HG03378 (cell line): ENCODE measurements at regions not wholly inside any gene's neighbourhood (a gene's known extent, or its start where the extent isn't known, plus 50 kb on each side); places are given as distances from the start of the nearest gene placed in this dataset.
"Not testable (repeated sequence)": the region's sequence is repeated elsewhere in the genome, so short reads cannot be mapped to it uniquely, and the experiment has no call there.

Experiments
- ATAC-seq: cut with Tn5 transposase; IDR thresholded peaks from one replicate; pipeline ENCODE4 v1.9.1; 2021; ENCODE audit warnings: mild to moderate bottlenecking, moderate library complexity; ENCODE audit not compliant: unreplicated experiment

DNA sequence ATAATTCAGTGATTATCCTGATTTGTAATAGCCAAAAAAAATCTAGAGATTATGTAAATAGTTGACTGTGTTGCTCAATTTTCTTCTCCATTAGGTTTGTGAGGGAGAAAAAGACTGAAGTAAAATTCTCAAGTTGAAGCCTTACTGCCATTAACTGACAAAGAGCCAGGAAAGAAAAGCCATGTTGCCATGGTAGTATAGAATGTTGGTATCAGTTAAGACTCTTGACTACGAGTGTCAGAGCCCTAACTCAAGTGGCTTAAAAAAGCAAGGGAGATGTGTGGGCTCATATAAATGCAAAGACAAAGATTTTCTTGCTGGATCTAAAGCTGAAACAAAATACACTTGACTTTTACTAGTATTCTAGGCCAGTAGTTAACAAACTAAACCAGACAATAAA is 571.7 kb downstream of the KCTD16 start:
- ATAC-seq: no peak

DNA sequence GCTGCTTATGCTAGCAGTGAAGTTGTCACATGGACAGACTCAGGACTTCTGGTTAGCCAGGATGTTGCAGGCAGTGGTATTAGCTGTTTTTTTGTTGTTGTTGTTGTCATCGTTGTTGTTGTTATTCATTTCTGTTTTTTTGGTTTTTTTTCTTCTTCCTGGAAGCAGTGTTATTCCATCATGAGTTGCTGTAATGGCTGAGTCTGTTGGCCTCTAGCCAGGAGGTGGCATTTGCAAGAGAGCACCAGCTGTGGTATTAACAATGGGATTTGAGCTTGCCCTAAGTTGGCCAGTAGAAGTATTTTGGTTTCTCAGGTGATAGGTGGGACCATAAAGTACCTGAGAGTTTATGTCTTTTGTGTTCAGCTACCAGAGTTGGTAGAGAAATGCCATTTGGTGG is 561.1 kb downstream of the KCTD16 start:
- no peak for ATAC-seq

DNA sequence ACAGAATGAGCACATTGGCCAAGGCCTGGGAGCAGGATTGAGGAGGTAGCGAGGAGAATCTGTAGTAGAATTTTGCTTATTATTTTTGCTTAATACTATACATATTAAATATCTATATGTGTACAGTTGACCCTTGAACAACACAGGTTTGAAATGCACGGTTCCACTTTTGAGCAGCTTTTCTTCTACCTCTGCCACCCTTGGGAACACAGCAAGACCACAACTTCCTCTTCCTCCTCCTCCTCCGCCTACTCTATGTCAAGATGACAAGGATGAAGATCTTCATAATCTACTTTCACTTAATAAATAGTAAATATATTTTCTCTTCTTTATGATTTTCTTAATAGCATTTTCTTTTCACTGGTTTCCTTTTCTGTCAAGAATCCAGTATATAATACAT is 541.4 kb downstream of the KCTD16 start:
- peak; percentile 93 for ATAC-seq

DNA sequence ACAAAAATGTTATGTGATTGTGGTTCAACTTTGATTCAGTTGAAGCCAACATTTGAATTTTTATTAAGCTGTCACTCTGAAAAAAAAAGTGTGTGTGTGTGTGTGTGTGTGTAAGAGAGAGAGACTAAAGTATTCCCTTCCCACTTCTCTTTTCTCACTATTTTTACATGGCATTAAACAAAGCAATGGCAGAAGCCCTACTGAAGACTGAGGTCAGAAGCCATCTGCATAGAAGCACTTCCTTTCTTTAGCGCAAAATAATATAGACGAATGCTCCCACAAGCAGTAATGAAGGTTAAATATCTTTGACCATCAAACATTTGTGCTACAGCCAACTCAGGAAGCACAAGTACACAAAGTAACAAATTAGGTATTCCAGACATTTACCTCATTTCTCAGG is 540.5 kb downstream of the KCTD16 start:
- ATAC-seq: no peak

DNA sequence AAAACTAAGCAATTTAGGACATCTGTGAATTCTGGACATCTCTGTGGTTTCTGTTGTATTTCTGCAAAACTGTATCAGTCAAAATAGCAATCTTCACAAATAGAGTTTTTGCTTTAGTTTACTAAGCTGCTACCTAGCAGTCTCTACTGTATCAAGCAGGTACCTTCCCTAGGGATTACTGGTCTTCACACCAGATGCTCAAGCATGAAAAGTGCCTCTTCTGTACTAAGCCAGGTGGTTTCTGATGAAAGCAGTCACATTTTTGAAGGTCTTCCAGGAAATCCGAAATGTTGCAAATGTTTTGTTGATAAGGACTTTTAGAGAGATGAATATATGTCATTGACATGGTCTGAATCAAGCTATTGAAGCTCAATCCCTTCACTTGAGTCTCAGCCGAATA is 540.0 kb downstream of the KCTD16 start:
- peak; percentile 53 for ATAC-seq

DNA sequence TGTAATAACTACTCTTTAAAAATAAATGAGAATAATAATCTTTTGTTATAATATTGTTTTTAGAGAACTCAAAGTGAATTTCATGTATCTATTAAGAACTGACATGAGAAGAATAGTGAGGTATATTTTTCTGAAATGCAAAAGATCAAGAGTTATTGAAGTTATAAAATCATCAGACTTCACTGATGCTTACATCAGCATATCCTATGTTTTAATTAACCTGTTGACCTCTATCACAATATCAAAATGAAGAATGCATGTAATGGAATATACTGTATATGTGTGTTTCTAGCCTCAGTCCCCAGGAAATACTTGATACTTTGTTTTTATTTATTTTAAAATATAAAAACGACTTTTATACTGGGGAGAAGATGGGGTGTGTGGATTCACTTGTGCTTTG is 533.1 kb downstream of the KCTD16 start:
- no peak for ATAC-seq

DNA sequence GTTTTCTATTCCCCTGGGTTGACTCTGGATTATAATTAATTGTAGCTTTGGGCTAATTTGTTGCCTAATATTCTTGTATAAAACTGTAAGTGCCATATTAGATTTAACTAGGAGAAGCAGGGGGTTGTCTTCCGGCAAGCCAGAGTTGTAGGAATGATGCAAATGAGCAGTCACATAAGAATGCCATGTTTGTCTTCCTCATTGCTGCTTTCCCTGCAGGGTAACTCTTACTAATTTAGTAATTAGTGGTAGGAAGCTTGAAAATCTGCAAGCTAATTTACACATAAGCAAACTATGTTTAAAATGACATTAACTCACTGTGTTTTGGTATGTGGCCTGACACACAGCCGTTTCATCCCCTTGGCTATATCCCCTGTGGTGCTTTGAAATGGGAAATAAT is 527.8 kb downstream of the KCTD16 start:
- ATAC-seq: no peak

DNA sequence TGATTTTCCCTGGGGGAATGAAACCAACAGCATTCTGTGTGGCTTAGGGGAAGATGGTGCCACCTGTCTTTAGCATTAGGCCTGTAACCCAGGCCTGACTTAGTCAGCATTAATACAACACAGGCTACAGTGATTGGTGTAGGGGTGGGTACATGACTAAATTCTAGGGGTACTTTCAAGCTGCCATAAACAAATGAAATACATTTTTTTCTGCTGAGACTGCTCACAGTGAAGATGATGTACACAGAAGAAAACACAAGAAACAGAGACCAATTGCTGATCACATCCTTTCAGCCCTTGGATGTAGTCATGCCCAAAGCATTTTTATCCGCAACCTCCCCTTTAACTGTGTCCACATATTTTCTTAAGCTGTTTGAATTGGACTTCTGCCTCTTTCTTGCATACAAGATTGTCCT is 527.2 kb downstream of the KCTD16 start:
- ATAC-seq: no peak

DNA sequence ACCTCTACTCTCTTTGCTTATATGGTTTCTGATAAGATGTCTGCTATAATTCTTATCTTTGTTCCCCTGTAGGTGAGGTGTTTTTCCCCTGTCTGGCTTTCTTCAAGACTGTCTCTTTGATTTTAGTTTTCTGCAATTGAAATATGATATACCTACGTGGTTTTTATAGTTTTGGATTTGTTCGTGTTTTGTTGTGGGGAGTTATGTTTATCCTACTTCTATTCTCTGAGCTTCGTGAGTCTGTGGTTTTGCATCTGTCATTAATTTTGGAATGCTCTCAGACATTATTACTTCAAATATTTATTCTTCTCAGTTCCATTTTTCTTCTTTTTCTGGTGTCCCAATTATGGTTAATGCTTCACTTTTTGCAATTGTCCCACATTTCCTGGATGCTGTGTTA is 521.3 kb downstream of the KCTD16 start:
- no peak for ATAC-seq

DNA sequence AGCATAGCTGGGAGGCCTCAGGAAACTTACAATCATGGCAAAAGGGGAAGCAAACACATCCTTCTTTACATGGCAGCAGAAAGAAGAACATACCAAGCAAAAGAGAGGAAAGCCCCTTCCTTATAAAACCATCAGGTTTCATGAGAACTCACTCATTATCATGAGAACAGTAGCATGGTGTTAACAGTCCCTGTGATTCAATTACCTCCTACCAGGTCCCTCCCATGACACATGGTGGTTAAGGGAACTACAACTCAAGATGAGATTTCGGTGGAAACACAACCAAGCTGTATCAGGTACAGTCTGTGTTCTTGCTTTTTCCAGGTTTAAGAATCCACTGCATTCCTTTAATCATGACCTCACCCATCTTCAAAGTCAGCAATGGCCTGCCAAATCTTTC is 514.2 kb downstream of the KCTD16 start:
- ATAC-seq: no peak

DNA sequence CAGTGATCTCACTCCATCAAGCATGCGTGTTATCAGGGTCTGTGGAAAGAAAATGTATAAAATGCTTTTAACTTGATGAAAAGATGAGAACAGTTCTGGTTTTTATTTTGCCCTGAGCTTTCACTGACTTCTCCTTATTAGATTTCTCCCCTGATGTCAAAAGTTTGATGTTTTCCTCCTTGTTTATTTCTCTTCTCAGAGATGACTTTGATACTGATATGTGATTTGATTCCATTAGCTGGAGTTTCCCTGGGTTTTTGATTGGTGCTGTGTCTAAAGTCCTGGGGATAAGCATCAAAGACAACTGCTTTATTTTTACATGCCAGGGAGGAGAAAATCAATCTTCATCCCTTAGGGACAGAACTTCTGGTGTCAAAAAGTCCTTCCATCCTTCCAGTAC is 510.0 kb downstream of the KCTD16 start:
- ATAC-seq: no peak

DNA sequence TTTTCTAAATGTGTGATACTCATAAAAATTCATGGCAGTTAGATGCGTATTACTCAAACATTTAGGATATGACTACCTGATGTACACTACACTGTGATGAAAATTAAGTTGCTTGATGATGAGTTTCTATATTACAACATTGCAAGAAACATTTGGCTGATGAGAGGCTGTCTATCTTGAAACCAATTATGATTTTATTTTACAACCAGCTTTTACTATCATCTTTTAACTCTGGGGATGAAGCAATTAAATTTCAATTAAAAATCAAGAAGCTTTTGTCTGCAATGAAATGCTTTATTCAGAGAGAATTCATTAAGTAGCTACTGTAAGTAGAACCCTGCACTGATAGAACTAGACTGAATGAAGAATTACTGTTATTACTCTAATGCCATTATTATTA is 500.4 kb downstream of the KCTD16 start:
- ATAC-seq: no peak

DNA sequence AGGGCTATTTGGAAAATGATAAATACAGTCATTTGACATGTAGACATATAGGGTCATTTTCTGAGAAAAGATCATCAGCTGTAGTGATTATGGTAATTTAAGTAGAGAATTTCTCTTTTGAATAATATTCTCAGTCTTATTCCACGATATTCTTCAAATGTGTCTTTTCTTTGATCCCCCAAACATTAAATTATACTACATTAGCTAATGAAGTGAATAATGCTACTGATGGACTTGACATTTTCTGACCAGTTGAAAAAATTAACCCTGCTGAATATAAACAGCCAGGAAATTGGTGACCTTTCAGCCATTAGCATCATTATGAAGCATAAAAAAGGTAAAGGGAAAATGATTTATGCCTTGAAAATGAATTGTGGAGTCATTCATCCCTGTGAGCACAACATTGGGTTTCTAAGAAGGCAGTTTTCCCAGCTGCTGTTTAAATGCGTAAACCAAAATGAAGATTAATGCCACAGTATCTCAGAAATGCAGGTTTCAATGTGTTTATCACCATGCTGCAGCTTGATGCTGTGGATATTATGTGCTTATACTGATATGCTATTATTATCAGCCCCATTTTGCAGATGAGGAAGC is 489.1 kb downstream of the KCTD16 start:
- ATAC-seq: no peak

DNA sequence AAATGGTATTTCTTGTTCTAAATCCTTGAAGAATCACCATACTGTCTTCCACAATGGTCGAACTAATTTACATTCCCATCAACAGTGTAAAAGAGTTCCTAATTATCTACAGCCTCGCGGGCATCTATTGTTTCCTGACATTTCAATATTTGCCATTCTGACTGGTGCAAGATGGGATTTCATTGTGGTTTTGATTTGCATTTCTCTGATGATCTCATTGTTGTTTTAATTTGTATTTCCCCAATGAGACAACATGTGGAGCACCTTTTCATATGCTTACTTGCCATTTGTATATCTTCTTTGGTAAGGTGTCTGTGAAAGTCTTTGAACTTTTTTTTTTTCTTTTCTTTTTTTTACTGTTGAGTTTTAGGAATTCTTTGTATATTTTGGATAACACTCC is 473.6 kb downstream of the KCTD16 start:
- ATAC-seq: no peak

DNA sequence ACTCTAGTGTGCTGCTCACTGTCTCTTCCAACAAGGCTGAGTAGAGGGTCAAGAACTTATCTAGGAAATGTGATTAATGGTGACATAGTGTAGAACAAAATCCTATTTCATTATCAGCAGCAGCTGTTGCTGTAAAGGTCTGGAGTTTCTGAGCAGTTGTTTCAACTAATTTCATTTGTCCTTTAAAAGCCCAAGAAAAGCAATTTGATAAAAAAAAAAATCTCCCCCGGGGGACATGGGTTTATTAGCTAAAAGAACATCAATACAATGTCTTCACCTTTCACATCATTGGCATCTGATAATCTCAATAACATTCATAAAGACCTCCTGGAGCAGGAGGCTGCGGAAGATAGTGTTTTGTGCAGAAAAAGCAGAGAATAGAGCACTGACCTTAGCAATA is 468.1 kb downstream of the KCTD16 start:
- ATAC-seq: no peak

DNA sequence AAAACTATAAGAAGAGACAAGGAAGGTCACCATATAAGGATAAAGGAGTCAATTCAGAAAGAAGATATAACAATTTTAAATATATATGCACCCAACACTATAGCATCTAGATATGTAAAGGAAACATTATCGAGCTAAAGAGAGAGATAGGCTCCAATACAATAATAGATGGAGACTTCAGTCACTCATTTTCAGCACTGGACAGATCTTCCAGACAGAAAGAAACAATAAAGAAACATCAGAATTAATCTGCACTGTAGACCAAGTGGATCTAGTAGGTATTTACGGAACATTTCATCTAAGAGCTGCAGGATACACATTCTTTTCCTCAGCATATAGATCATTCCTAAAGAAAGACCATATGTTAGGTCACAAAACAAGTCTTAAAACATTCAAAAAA is 463.5 kb downstream of the KCTD16 start:
- no peak for ATAC-seq

DNA sequence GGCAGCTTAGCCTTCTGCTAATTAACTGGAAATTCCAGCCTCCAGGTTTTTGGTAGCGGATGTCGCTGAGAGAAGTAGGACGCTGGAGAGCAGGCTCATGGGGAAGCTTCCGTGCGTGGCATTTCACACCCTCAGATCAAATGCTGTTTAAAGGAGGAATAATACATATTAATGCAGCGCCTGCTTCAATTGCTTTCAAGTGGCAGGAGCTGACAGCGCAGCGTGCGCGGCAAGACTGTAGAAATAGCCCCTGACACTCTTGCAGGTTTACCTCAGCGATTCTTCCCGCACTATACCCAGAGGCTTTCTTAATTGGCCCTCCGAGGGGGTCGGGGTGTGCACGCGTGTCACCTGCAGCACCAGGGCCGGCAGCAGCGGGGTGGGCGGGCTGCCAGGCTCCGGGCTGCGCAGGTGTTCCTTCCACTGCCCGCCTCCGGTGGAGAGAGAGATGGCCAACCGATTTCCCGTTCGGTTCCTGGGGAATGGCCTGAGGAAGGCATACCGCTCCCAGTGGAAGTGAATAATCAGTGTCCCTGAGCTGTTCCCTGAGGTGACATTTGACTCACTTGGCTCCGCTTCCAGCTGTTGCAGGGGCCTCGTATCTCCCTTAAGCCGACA is 427.9 kb downstream of the KCTD16 start:
- ATAC-seq: no peak

DNA sequence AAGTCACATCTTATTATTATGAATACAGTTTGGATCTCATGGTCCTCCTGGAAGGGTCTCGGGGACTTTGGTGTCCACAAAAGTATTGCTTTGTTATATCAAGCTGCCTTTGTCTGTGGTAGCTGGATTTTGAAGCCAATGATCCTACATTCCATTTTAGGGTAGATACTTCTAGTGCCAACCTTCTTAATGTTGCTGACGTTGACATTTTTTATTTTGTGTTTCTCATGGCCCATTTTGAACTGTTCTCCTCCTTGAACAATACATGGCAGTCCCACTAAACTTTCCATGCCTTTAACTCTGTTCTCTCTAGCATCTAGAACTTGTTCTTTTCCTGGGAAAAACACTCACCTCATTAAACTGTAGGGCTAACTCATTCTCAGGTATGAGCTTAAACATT is 425.8 kb downstream of the KCTD16 start:
- no peak for ATAC-seq

DNA sequence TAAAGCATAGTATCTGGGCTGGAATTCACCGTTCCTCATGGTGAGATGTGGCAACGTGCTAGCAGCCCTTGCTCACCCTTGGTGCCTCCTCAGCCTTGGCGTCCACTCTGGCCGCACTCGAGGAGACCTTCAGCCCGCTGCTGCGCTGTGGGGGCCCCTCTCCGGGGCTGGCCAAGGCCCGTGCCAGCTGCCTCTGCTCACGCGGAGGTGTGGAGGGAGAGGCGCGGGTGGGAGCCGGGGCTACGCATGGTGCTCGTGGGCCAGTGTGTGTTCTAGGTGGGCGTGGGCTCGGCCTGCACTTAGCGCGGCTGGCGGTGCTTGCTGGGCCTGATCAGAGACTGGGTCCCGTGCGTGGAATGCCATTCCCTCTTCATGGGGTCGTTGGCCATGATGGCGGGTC is 424.2 kb downstream of the KCTD16 start:
- ATAC-seq: no peak

DNA sequence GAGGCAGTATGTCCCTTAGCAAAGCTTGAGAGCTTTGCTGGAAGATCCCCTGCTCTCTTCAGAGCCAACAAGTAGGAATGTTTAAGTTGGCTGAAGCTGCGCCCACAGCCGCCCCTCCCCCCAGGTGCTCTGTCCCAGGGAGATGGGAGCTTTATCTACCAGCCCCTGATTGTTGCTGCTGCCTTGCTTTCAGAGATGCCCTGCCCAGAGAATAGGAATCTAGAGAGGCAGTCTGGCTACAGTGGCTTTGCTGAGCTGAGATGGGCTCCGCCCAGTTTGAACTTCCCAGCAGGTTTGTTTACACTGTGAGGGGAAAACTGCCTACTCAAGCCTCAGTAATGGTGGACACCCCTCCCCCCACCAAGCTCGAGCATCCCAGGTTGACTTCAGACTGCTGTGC is 423.6 kb downstream of the KCTD16 start:
- not testable (repeated sequence) for ATAC-seq

DNA sequence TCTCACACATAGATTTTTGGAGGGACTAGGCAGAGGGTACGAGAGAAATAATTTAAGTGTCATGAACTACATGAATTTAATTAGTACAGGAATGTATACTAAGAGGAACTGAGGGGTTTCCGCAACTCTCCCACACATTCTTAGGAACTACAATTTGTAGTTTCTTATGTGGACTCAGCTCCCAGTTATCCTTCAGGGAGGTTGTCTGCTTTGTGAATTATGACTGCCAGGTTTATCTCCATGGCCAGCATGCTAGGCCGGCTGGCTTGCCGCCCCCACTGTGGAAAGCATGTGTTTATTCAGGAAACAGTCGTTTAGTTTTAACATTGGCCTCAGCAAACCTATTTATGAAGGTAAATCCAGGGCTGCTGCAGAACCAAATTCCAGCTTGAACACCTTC is 415.0 kb downstream of the KCTD16 start:
- no peak for ATAC-seq

DNA sequence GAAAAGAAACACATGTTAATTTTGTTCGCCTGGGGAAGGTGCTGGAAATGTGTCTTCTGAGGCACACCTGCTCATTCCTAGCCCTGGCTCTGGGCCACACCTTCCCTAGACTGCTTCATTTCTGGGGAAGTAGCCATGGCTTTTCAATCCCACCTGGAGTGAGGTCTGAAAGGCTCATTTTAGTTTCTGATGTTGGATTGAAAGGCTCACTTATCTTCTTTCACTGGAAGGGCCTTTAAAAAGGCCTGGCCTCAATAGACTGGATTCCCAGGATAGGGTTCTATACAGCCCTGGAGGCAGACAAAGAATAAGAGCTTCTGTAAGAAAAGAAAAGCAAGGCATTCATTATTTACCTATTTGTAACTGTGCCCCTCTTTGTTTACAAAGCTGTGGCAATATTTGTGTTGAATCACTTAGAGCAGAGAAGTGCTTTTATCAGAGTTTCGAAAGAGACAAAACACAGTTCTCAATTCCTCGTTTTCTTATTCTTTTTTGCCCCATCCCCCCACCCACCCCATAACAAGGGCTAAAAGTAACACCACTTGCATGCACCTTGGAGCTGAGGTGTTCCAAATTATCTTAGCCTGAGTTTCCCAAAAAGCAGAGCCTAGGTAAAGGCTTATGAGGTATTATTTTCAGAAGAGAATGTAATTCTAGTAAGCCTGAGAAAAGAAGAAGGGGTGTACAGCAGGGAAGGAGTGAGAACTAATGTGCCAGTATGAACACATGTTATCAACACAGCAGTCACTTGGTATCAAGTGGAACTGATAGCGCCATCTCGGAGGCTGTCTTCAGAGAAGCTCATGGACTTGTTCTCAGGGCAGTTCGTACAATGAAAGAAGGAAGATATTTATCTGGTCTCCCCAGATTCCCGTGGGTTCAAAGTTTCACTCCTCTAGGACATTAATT is 413.1 kb downstream of the KCTD16 start:
- ATAC-seq: no peak
